CD4-positive, alpha-beta memory T cell (primary cell): ENCODE measurements at regions not wholly inside any gene's neighbourhood (a gene's known extent, or its start where the extent isn't known, plus 50 kb on each side); places are given as distances from the start of the nearest gene placed in this dataset.

Experiments used
- CTCF ChIA-PET: fragments of 350-600 bp; sonication (Branson Sonifier 250); formaldehyde crosslinking; loops from one replicate; lab custom pipeline; 2021; ENCODE audit warnings: inconsistent platforms; ENCODE audit not compliant: partially characterized antibody; lab: Charles Lee
- POLR2A ChIA-PET: fragments of 350-600 bp; sonication (Branson Sonifier 250); formaldehyde crosslinking; loops from one replicate; lab custom pipeline; 2021; ENCODE audit not compliant: partially characterized antibody; lab: Charles Lee
- DNase-seq, 5 donors: peaks; one replicate each; pipeline versions ENCODE4 v3.0.0 to v3.0.0-alpha.2; 2020 to 2022; ENCODE audit warnings: mixed read lengths in 1 of 5
- H3K27ac ChIP-seq: one replicate; pipeline ENCODE4 v1.7.0; 2013; ENCODE audit warnings: low read depth, low read length
- H3K27me3 ChIP-seq: 2 replicates; pipeline ENCODE4 v1.7.0; 2013; ENCODE audit warnings: mild to moderate bottlenecking, low read length, moderate library complexity; ENCODE audit not compliant: insufficient read depth
- H3K36me3 ChIP-seq: 2 replicates; pipeline ENCODE4 v1.7.0; 2013; ENCODE audit warnings: mild to moderate bottlenecking, low read length, moderate library complexity; ENCODE audit not compliant: insufficient read depth
- H3K4me1 ChIP-seq: 2 replicates; pipeline ENCODE4 v1.7.0; 2013; ENCODE audit warnings: mild to moderate bottlenecking, low read length, moderate library complexity; ENCODE audit not compliant: insufficient read depth
- H3K4me3 ChIP-seq, 2 donors: one replicate each; pipeline ENCODE4 v1.7.0; 2013; ENCODE audit warnings: low read length in 2 of 2, mild to moderate bottlenecking in 1 of 2
- H3K9me3 ChIP-seq, 2 donors: one replicate each; pipeline ENCODE4 v1.7.0; 2013; ENCODE audit warnings: low read length in 2 of 2, control low read depth in 1 of 2; ENCODE audit not compliant: control insufficient read depth in 1 of 2
- H3K27ac Mint-ChIP-seq, 7 donors: one replicate each; pipeline ENCODE4 v1.8.0; 2020 to 2021; ENCODE audit warnings: mixed read lengths in 7 of 7, mild to moderate bottlenecking in 6 of 7, inconsistent platforms in 3 of 7, moderate library complexity in 3 of 7
- H3K27me3 Mint-ChIP-seq, 2 donors: one replicate each; pipeline ENCODE4 v1.8.0; 2020 to 2021; ENCODE audit warnings: mixed read lengths in 2 of 2
- H3K36me3 Mint-ChIP-seq, 2 donors: one replicate each; pipeline ENCODE4 v1.8.0; 2020 to 2021; ENCODE audit warnings: mixed read lengths in 2 of 2, inconsistent platforms in 1 of 2, mild to moderate bottlenecking in 1 of 2
- H3K4me1 Mint-ChIP-seq, 4 donors: one replicate each; pipeline ENCODE4 v1.8.0; 2020 to 2021; ENCODE audit warnings: mixed read lengths in 4 of 4, mild to moderate bottlenecking in 1 of 4
- H3K4me3 Mint-ChIP-seq, 8 donors: one replicate each; pipeline ENCODE4 v1.8.0; 2020 to 2021; ENCODE audit warnings: mixed read lengths in 8 of 8, mild to moderate bottlenecking in 7 of 8, moderate library complexity in 6 of 8, inconsistent platforms in 3 of 8
- H3K9me3 Mint-ChIP-seq, 8 donors: one replicate each; pipeline ENCODE4 v1.8.0; 2020 to 2021; ENCODE audit warnings: mixed read lengths in 8 of 8, mild to moderate bottlenecking in 5 of 8, inconsistent platforms in 3 of 8, moderate library complexity in 1 of 8
- intact Hi-C: fragments of 100-400 bp; cut with micrococcal nuclease; formaldehyde crosslinking; loops from one replicate; pipeline ENCODE4 v1.15.1; 2023

DNA sequence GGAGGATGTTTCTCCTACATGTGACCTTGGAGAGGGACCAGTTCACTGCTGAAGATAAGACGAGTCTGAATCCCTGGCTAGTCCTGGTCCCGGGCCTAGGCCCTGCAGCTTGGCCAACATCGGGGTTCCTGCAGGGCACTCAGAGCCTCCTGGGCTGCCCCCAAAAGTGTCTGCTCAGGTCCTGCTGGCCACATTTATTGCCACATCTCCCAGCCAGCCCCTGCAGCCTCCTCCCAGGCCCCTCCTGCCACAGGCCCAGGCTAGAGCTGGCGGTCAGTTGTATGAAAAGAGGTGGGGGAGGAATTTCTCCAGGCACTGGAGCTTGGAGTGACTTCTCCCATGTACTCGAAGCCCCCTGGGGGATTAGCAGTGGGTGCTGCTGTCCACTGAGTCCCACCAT is 56.5 kb upstream of the PPARA start:
- Mint-ChIP-seq H3K4me1 (no peaks in the 10 kb centered on the region), H3K4me3 (no peak overlapping the region), H3K27me3 (no peaks in the 10 kb centered on the region), H3K9me3 (no peaks in the 10 kb centered on the region), H3K27ac (no peak overlapping the region), H3K36me3 (no peaks in the 10 kb centered on the region)
- POLR2A ChIA-PET, result interaction anchor here (1.5 kb wide), 1 partner anchor 41 kb away, joined by 7 read pairs; no protein-coding TSS in a partner anchor
- Histone ChIP-seq H3K4me3 (no peak overlapping the region), H3K4me1 (no peaks in the 10 kb centered on the region), H3K36me3 (peaks cover 3% of the 10 kb centered on the region), H3K27me3 (no peaks in the 10 kb centered on the region), H3K27ac (no peak overlapping the region), H3K9me3 (no peaks in the 10 kb centered on the region)
- intact Hi-C loops, result no loop called here
- DNase-seq, result no peak
- CTCF ChIA-PET, result interaction anchor here (1.5 to 1.7 kb wide), 2 partner anchors 88 to 100 kb away, joined by 4 read pairs; no protein-coding TSS in a partner anchor

GRCh38 chr22:46094676-46095075 is 55.6 kb upstream of the PPARA start:
- no peak overlapping the region for H3K4me3 ChIP-seq
- H3K9me3 Mint-ChIP-seq, result no peaks in the 10 kb centered on the region
- no peaks in the 10 kb centered on the region for H3K9me3 ChIP-seq
- no peak for DNase-seq
- peaks cover 3% of the 10 kb centered on the region for H3K36me3 ChIP-seq
- H3K4me1 ChIP-seq, result no peaks in the 10 kb centered on the region
- POLR2A ChIA-PET, result interaction anchor here (1.5 kb wide), 1 partner anchor 42 kb away, joined by 7 read pairs; no protein-coding TSS in a partner anchor
- CTCF ChIA-PET, result interaction anchor here (1.5 to 1.7 kb wide), 2 partner anchors 88 to 100 kb away, joined by 4 read pairs; no protein-coding TSS in a partner anchor
- H3K36me3 Mint-ChIP-seq, result no peaks in the 10 kb centered on the region
- intact Hi-C loops, result no loop called here
- H3K27ac Mint-ChIP-seq, result peak overlapping the region in 1 of 7 donors; percentile 64
- H3K4me3 Mint-ChIP-seq, result no peak overlapping the region
- H3K27me3 ChIP-seq, result no peaks in the 10 kb centered on the region
- no peaks in the 10 kb centered on the region for H3K4me1 Mint-ChIP-seq
- H3K27me3 Mint-ChIP-seq, result no peaks in the 10 kb centered on the region
- H3K27ac ChIP-seq, result no peak overlapping the region

DNA sequence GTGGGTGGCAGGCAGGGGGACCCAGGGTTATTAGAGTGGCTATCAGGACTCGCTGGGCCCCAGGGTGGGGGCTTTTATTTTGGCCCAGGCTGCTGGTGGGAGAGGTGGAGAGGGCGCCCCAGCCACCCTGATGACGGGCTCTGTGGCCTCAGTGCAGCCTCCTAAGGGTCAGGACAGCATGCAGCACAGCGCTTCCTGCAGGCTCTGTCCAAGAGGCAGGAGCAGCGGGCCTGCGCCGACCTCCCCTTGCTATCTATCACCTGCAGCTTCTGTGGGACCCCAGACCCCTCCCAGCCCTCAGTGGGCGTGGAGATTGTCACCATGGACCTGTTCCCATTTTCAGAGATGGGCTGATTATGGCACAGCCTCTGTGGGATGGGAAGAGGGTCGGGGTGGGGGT is 54.3 kb upstream of the PPARA start:
- peaks cover 3% of the 10 kb centered on the region for H3K36me3 ChIP-seq
- Mint-ChIP-seq H3K4me3 (no peak overlapping the region), H3K36me3 (no peaks in the 10 kb centered on the region), H3K4me1 (no peaks in the 10 kb centered on the region), H3K27me3 (no peaks in the 10 kb centered on the region), H3K9me3 (no peaks in the 10 kb centered on the region), H3K27ac (no peak overlapping the region)
- DNase-seq, result no peak
- H3K4me3 ChIP-seq, result no peak overlapping the region
- no peaks in the 10 kb centered on the region for H3K4me1 ChIP-seq
- POLR2A ChIA-PET, result no interaction called here
- intact Hi-C loops, result no loop called here
- H3K9me3 ChIP-seq, result no peaks in the 10 kb centered on the region
- CTCF ChIA-PET, result interaction anchor here (0.9 kb wide), 1 partner anchor 90 kb away, joined by 3 read pairs; no protein-coding TSS in a partner anchor
- H3K27me3 ChIP-seq, result no peaks in the 10 kb centered on the region
- H3K27ac ChIP-seq, result no peak overlapping the region

DNA sequence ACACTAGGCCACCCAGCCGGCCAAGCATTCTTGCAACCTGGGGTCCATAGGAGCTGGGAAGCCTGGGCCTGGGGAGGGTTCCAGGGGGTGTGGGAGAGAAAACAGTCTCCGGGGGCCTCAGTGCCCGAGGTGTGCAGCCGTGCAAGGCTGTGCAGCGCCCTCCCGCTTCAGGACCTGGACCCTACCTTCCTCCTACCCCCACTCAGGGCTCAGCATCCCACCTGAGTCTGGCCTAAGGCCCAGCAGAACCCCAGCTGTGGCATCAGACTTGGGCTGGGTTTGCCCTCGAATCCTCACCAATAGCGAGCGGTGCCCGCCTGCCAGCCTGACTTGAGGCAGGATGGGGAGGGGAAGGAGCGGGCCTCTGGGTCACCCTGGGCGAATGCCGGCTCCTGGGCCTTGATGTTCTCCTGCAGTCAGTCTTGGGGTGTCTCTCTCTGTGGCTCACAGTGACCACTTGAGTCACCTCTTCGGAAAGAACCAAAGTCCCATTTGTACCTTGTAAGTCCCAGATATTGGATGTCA is 53.6 kb upstream of the PPARA start:
- Mint-ChIP-seq H3K27ac (peak overlapping the region in 1 of 7 donors; percentile 79), H3K27me3 (no peaks in the 10 kb centered on the region), H3K4me1 (peaks cover 0 to 2% (median 0%) of the 10 kb centered on the region in 4 donors), H3K4me3 (no peak overlapping the region), H3K36me3 (peaks cover 0 to 3% of the 10 kb centered on the region in 2 donors), H3K9me3 (no peaks in the 10 kb centered on the region)
- no peak for DNase-seq
- ChIA-PET CTCF (interaction anchor here (0.9 kb wide), 1 partner anchor 90 kb away, joined by 3 read pairs; no protein-coding TSS in a partner anchor), POLR2A (no interaction called here)
- H3K4me1 ChIP-seq, result no peaks in the 10 kb centered on the region
- intact Hi-C loops, result no loop called here
- no peak overlapping the region for H3K27ac ChIP-seq
- H3K36me3 ChIP-seq, result peaks cover 3% of the 10 kb centered on the region
- no peaks in the 10 kb centered on the region for H3K9me3 ChIP-seq
- H3K4me3 ChIP-seq, result no peak overlapping the region
- H3K27me3 ChIP-seq, result no peaks in the 10 kb centered on the region

GRCh38 chr22:46097268-46097900 is 52.9 kb upstream of the PPARA start:
- Histone ChIP-seq H3K27me3 (no peaks in the 10 kb centered on the region), H3K9me3 (no peaks in the 10 kb centered on the region), H3K4me3 (no peak overlapping the region), H3K27ac (no peak overlapping the region), H3K4me1 (no peaks in the 10 kb centered on the region), H3K36me3 (peaks cover 3% of the 10 kb centered on the region)
- Mint-ChIP-seq H3K27ac (peak overlapping the region in 1 of 7 donors; percentile 79), H3K27me3 (no peaks in the 10 kb centered on the region), H3K9me3 (no peaks in the 10 kb centered on the region), H3K4me3 (no peak overlapping the region), H3K4me1 (peaks cover 0 to 2% (median 0%) of the 10 kb centered on the region in 4 donors), H3K36me3 (peaks cover 0 to 3% of the 10 kb centered on the region in 2 donors)
- intact Hi-C loops, result no loop called here
- CTCF ChIA-PET, result no interaction called here
- no peak for DNase-seq
- POLR2A ChIA-PET, result no interaction called here

DNA sequence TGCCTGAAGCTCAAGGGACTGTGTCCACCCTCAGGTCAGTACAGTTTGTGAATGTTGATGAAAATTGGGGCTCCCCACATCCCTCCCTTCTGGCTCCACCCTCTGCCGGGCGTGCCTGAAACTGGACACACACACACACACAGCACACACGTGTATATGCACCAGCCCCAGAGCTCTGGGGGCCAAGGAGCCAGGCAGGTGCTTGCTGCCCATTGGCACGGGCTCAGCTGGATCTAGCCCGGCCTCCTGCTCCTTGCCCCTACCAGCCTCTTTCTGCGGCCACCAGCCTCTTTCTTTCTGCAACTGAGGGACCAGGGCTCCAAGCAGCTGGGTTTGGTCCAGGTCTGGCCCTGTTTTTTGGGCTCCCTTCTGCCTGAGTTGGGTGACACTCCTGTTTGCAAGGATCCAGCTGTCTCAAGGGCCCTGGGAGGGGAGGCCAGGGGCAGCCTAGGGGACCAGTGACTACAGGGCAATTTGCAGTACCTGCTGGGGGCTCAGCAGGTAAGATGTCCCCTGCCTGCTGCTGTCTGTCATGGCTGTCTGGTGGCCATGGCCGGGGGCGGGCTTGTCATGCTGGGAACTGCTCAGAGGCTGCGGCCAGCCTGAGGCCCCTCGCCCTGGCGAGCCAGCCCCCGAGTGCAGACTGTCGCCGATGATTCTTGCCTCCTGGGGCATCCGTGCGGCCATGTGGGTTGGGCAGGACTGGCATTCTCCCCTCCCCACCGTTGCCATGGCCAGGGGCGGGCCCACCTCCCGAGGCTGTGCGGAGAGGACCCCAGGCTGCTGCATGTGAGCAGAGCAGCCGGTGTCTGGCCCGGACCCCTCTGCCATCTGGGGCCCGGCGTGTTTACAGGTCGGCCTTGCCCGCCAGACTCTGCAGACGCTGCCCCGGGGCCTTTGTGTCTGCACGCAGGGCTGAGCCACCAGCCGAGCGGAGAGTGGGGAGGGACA is 51.5 kb upstream of the PPARA start:
- CTCF ChIA-PET, result no interaction called here
- DNase-seq, result no peak
- H3K4me3 Mint-ChIP-seq, result no peak overlapping the region

GRCh38 chr22:46099740-46100139 is 50.6 kb upstream of the PPARA start:
- Mint-ChIP-seq H3K27ac (no peak overlapping the region), H3K36me3 (peaks cover 0 to 8% of the 10 kb centered on the region in 2 donors), H3K27me3 (no peaks in the 10 kb centered on the region), H3K4me3 (no peak overlapping the region), H3K9me3 (no peaks in the 10 kb centered on the region), H3K4me1 (peaks cover 0 to 2% (median 0%) of the 10 kb centered on the region in 4 donors)
- ChIA-PET CTCF (interaction anchor here (0.6 kb wide), 1 partner anchor 286 kb away, joined by 3 read pairs; no protein-coding TSS in a partner anchor), POLR2A (no interaction called here)
- intact Hi-C loops, result no loop called here
- Histone ChIP-seq H3K4me3 (no peak overlapping the region), H3K27ac (no peak overlapping the region), H3K27me3 (no peaks in the 10 kb centered on the region), H3K9me3 (no peaks in the 10 kb centered on the region), H3K36me3 (peaks cover 3% of the 10 kb centered on the region), H3K4me1 (no peaks in the 10 kb centered on the region)
- DNase-seq, result no peak

More for the DNA sequence above, 51.5 kb upstream of the PPARA start:
- H3K9me3 ChIP-seq, result no peaks in the 10 kb centered on the region
- peaks cover 0 to 2% (median 0%) of the 10 kb centered on the region in 4 donors for H3K4me1 Mint-ChIP-seq
- POLR2A ChIA-PET, result no interaction called here
- H3K9me3 Mint-ChIP-seq, result no peaks in the 10 kb centered on the region
- intact Hi-C loops, result no loop called here
- no peaks in the 10 kb centered on the region for H3K27me3 Mint-ChIP-seq
- H3K27ac Mint-ChIP-seq, result peak overlapping the region in 1 of 7 donors; percentile 52
- no peak overlapping the region for H3K4me3 ChIP-seq
- peaks cover 0 to 8% of the 10 kb centered on the region in 2 donors for H3K36me3 Mint-ChIP-seq
- no peaks in the 10 kb centered on the region for H3K27me3 ChIP-seq
- peaks cover 3% of the 10 kb centered on the region for H3K36me3 ChIP-seq
- H3K27ac ChIP-seq, result no peak overlapping the region
- no peaks in the 10 kb centered on the region for H3K4me1 ChIP-seq
